Fibroblast of skin of abdomen (primary cell): ENCODE measurements at regions not wholly inside any gene's neighbourhood (a gene's known extent, or its start where the extent isn't known, plus 50 kb on each side); places are given as distances from the start of the nearest gene placed in this dataset.
"Not testable (repeated sequence)": the region's sequence is repeated elsewhere in the genome, so short reads cannot be mapped to it uniquely, and the experiment has no call there.

Experiments
- DNase-seq: peaks from one replicate; pipeline ENCODE4 v3.0.0-alpha.2; 2013

- no peak for DNase-seq
Observed at GRCh38 chr4:53713767-53714166, 122.5 kb upstream of the LNX1 start.

- DNase-seq: peak; percentile 36
Observed at GRCh38 chr4:53713296-53713695, 122.0 kb upstream of the LNX1 start.

GRCh38 chr4:53712408-53713020 is 121.2 kb upstream of the LNX1 start:
- no peak for DNase-seq

- no peak for DNase-seq
Observed at GRCh38 chr4:53711926-53712325, 120.6 kb upstream of the LNX1 start.

GRCh38 chr4:53709693-53710092 is 118.4 kb upstream of the LNX1 start:
- DNase-seq: no peak

- DNase-seq: no peak
Observed at GRCh38 chr4:53707491-53707890, 116.2 kb upstream of the LNX1 start.

- DNase-seq: peak; percentile 65
Observed at GRCh38 chr4:53706422-53707032, 115.2 kb upstream of the LNX1 start.

GRCh38 chr4:53705972-53706371 is 114.7 kb upstream of the LNX1 start:
- no peak for DNase-seq

GRCh38 chr4:53705151-53705764 is 114.0 kb upstream of the LNX1 start:
- no peak for DNase-seq

- no peak for DNase-seq
Observed at GRCh38 chr4:53704329-53704728, 113.0 kb upstream of the LNX1 start.

- no peak for DNase-seq
Observed at GRCh38 chr4:53703267-53703655, 112.0 kb upstream of the LNX1 start.

- peak; percentile 81 for DNase-seq
Observed at GRCh38 chr4:53702334-53703266, 111.3 kb upstream of the LNX1 start.

- not testable (repeated sequence) for DNase-seq
Observed at GRCh38 chr4:53701260-53701659, 110.0 kb upstream of the LNX1 start.

GRCh38 chr4:53699310-53699709 is 108.0 kb upstream of the LNX1 start:
- not testable (repeated sequence) for DNase-seq

GRCh38 chr4:53697016-53697685 is 105.9 kb upstream of the LNX1 start:
- no peak for DNase-seq

GRCh38 chr4:53695540-53696463 is 104.5 kb upstream of the LNX1 start:
- no peak for DNase-seq

GRCh38 chr4:53694666-53695065 is 103.4 kb upstream of the LNX1 start:
- DNase-seq: no peak

GRCh38 chr4:53693909-53694308 is 102.6 kb upstream of the LNX1 start:
- no peak for DNase-seq

- DNase-seq: no peak
Observed at GRCh38 chr4:53693408-53693807, 102.1 kb upstream of the LNX1 start.

- peak; percentile 100 for DNase-seq
Observed at GRCh38 chr4:53688186-53688790, 97.0 kb upstream of the LNX1 start.

- peak; percentile 48 for DNase-seq
Observed at GRCh38 chr4:53686521-53686920, 95.2 kb upstream of the LNX1 start.
